ENCODE measurements at regions not wholly inside any gene's neighbourhood (a gene's known extent, or its start where the extent isn't known, plus 50 kb on each side); places are given as distances from the start of the nearest gene placed in this dataset.

DNA sequence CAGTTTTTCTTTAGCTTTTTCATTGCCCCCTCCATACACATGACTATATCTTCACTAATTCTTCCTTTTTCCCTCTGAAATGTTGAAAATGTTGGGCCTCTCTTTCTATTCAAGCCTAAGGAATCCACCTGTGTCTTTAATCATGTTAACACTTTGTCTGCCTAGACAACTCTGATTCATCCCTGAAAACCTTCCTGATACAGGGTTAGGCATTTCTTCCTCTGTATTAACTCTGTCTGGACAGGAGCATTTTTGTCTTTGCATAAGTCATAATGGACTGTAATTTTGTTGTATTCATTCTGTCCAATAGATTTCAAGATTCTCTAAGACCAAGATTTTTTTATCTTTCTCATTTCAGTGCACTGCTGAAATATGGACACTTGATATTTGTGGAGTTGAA, 297.3 kb downstream of the IKZF2 start:
- Histone ChIP-seq H3K36me3 (ENCODE audit: insufficient read depth, low read length) (no peaks in the 10 kb centered on the region), H3K79me2 (ENCODE audit: insufficient read depth, low read length) (no peaks in the 10 kb centered on the region), H2AFZ (ENCODE audit: low read depth, low read length) (no peak overlapping the region), H3K27ac (ENCODE audit: low read depth, low read length) (no peak overlapping the region), H3K9ac (ENCODE audit: low read length) (no peak overlapping the region), H3K4me1 (ENCODE audit: insufficient read depth, low read length) (no peaks in the 10 kb centered on the region), H4K20me1 (ENCODE audit: insufficient read depth, low read length) (no peaks in the 10 kb centered on the region), H3K4me2 (ENCODE audit: low read length) (no peak overlapping the region), H3K9me3 (ENCODE audit: insufficient read depth, low read depth, low read length) (no peaks in the 10 kb centered on the region), H3K4me3 (ENCODE audit: insufficient read depth, low read depth, low read length) (no peak overlapping the region), H3K27me3 (ENCODE audit: insufficient read depth, low read length) (no peaks in the 10 kb centered on the region)
- no peaks in the 10 kb centered on the region for H3K27me3 Mint-ChIP-seq (ENCODE audit: low read depth, unreplicated experiment)
- no peak overlapping the region for H3K27ac Mint-ChIP-seq (ENCODE audit: unreplicated experiment)
- no peaks in the 10 kb centered on the region for H3K36me3 Mint-ChIP-seq (ENCODE audit: low read depth, unreplicated experiment)
- DNase-seq (ENCODE audit: low read depth) (no peak), FAIRE-seq (no peak)
- H3K4me1 Mint-ChIP-seq (ENCODE audit: low read depth, unreplicated experiment): no peaks in the 10 kb centered on the region
- H3K4me3 Mint-ChIP-seq (ENCODE audit: unreplicated experiment): no peak overlapping the region
- H3K9me3 Mint-ChIP-seq (ENCODE audit: unreplicated experiment): no peaks in the 10 kb centered on the region
- no peak for TF ChIP-seq EZH2 (IDR thresholded peaks at IDR 0.05; ENCODE audit: insufficient read depth, low read length)

DNA sequence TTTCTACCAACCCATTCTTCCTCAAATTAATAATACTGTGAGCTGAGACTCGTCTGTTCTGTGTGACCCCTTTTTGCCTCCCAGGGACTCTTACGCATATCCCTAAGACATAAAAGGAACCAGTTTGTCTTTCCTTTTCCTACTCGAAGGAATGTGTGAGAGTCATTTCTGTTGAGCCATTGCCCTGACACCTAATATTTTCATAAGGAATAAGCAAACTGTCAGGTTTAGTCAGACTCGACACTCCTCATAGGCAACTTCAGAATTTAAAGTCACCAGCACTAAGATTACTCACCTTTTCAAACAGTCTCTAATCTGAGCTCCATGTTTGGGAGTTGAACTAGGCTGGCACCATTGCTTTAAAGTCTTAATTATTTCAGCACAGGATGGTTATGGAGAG, 305.5 kb downstream of the IKZF2 start:
- Mint-ChIP-seq H3K4me1 (ENCODE audit: low read depth, unreplicated experiment) (peaks cover 33% of the 10 kb centered on the region), H3K36me3 (ENCODE audit: low read depth, unreplicated experiment) (no peaks in the 10 kb centered on the region), H3K27me3 (ENCODE audit: low read depth, unreplicated experiment) (no peaks in the 10 kb centered on the region), H3K27ac (ENCODE audit: unreplicated experiment) (peak overlapping the region; percentile 51), H3K4me3 (ENCODE audit: unreplicated experiment) (no peak overlapping the region), H3K9me3 (ENCODE audit: unreplicated experiment) (peaks cover 2% of the 10 kb centered on the region)
- Histone ChIP-seq H3K9me3 (ENCODE audit: insufficient read depth, low read depth, low read length) (no peaks in the 10 kb centered on the region), H2AFZ (ENCODE audit: low read depth, low read length) (no peak overlapping the region), H3K36me3 (ENCODE audit: insufficient read depth, low read length) (no peaks in the 10 kb centered on the region), H3K27me3 (ENCODE audit: insufficient read depth, low read length) (no peaks in the 10 kb centered on the region), H4K20me1 (ENCODE audit: insufficient read depth, low read length) (no peaks in the 10 kb centered on the region), H3K4me3 (ENCODE audit: insufficient read depth, low read depth, low read length) (no peak overlapping the region), H3K27ac (ENCODE audit: low read depth, low read length) (peak overlapping the region; percentile 89), H3K9ac (ENCODE audit: low read length) (peak overlapping the region; percentile 39), H3K4me1 (ENCODE audit: insufficient read depth, low read length) (peaks cover 27% of the 10 kb centered on the region), H3K4me2 (ENCODE audit: low read length) (peak overlapping the region; percentile 7), H3K79me2 (ENCODE audit: insufficient read depth, low read length) (no peaks in the 10 kb centered on the region)
- no peak for TF ChIP-seq EZH2 (IDR thresholded peaks at IDR 0.05; ENCODE audit: insufficient read depth, low read length)
- TF ChIP-seq, protein P1, sequence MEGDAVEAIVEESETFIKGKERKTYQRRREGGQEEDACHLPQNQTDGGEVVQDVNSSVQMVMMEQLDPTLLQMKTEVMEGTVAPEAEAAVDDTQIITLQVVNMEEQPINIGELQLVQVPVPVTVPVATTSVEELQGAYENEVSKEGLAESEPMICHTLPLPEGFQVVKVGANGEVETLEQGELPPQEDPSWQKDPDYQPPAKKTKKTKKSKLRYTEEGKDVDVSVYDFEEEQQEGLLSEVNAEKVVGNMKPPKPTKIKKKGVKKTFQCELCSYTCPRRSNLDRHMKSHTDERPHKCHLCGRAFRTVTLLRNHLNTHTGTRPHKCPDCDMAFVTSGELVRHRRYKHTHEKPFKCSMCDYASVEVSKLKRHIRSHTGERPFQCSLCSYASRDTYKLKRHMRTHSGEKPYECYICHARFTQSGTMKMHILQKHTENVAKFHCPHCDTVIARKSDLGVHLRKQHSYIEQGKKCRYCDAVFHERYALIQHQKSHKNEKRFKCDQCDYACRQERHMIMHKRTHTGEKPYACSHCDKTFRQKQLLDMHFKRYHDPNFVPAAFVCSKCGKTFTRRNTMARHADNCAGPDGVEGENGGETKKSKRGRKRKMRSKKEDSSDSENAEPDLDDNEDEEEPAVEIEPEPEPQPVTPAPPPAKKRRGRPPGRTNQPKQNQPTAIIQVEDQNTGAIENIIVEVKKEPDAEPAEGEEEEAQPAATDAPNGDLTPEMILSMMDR (IDR thresholded peaks at IDR 0.05; ENCODE audit: insufficient read depth, low read depth, low read length): no peak
- FAIRE-seq: peak; percentile 55
- DNase-seq (ENCODE audit: low read depth): peak; percentile 76

DNA sequence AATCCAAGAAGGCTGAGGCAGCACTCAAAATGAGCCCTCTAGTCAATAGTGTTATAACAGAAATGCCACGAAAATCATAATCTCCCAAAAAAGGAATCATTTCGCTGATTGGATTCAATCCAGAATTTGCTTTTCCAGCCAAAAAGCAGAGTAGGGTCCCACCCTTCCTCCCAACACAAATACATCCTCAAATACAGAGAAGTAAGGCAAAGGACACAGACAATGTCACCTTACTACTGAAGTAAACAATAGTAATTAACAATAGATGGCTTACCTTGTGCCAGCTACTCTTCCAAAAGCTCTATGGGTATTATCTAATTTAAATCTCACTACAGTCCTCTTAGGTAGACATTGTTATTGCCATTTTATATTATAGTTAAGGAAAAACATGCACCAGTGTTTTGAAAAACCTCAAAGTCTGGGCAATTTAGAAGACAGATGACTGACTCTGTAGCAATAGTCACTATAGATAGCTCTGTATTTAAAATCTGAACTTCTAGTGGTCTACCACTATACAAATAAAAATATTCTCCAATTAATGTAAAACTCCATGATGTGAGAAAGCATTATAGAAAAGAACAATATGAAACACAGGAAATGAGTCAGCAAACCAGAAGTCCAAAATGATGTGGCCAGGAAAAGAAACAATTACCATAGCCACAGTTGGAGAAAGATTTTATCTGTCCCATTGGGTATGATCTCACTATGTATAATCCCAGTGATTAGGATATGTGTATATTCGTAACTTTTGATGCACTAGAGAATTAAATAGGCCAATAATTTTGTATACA, 305.0 kb upstream of the ERBB4 start:
- no peaks in the 10 kb centered on the region for H3K36me3 ChIP-seq (ENCODE audit: insufficient read depth, low read length)
- no peak overlapping the region for H3K4me3 ChIP-seq (ENCODE audit: insufficient read depth, low read depth, low read length)
- H3K9me3 Mint-ChIP-seq (ENCODE audit: unreplicated experiment): peaks cover 2% of the 10 kb centered on the region
- no peak for TF ChIP-seq EZH2 (IDR thresholded peaks at IDR 0.05; ENCODE audit: insufficient read depth, low read length)
- TF ChIP-seq, protein P1 (IDR thresholded peaks at IDR 0.05; ENCODE audit: insufficient read depth, low read depth, low read length): no peak
- H3K27ac Mint-ChIP-seq (ENCODE audit: unreplicated experiment): peak overlapping the region; percentile 93
- H3K27me3 ChIP-seq (ENCODE audit: insufficient read depth, low read length): no peaks in the 10 kb centered on the region
- no peaks in the 10 kb centered on the region for H3K79me2 ChIP-seq (ENCODE audit: insufficient read depth, low read length)
- peak overlapping the region; percentile 21 for H3K4me2 ChIP-seq (ENCODE audit: low read length)
- FAIRE-seq (peak; percentile 98), DNase-seq (ENCODE audit: low read depth) (peak; percentile 89)
- no peaks in the 10 kb centered on the region for H3K27me3 Mint-ChIP-seq (ENCODE audit: low read depth, unreplicated experiment)
- H3K27ac ChIP-seq (ENCODE audit: low read depth, low read length): peak overlapping the region; percentile 89
- H3K4me1 Mint-ChIP-seq (ENCODE audit: low read depth, unreplicated experiment): peaks cover 33% of the 10 kb centered on the region
- no peaks in the 10 kb centered on the region for H4K20me1 ChIP-seq (ENCODE audit: insufficient read depth, low read length)
- H3K9ac ChIP-seq (ENCODE audit: low read length): peak overlapping the region; percentile 60
- H3K4me3 Mint-ChIP-seq (ENCODE audit: unreplicated experiment): no peak overlapping the region
- no peaks in the 10 kb centered on the region for H3K9me3 ChIP-seq (ENCODE audit: insufficient read depth, low read depth, low read length)
- H2AFZ ChIP-seq (ENCODE audit: low read depth, low read length): no peak overlapping the region
- H3K36me3 Mint-ChIP-seq (ENCODE audit: low read depth, unreplicated experiment): no peaks in the 10 kb centered on the region
- peaks cover 27% of the 10 kb centered on the region for H3K4me1 ChIP-seq (ENCODE audit: insufficient read depth, low read length)
